HL-60 (cell line): ENCODE measurements at regions not wholly inside any gene's neighbourhood (a gene's known extent, or its start where the extent isn't known, plus 50 kb on each side); places are given as distances from the start of the nearest gene placed in this dataset.
"Not testable (repeated sequence)": the region's sequence is repeated elsewhere in the genome, so short reads cannot be mapped to it uniquely, and the experiment has no call there.

Experiments
- POLR2AphosphoS5 ChIP-seq: IDR thresholded peaks from 2 replicates; pipeline ENCODE4 v1.6.1; 2012; ENCODE audit warnings: low read depth
- TF ChIP-seq, protein P1 (sequence below): IDR thresholded peaks from one replicate; pipeline ENCODE4 v1.5.1; 2011; ENCODE audit warnings: low read length, control low read depth, inconsistent platforms; ENCODE audit not compliant: insufficient read depth
- TF ChIP-seq, protein P2 (sequence below): IDR thresholded peaks from 2 replicates; pipeline ENCODE4 v1.6.1; 2012; ENCODE audit warnings: low read depth; ENCODE audit not compliant: insufficient replicate concordance

DNA sequence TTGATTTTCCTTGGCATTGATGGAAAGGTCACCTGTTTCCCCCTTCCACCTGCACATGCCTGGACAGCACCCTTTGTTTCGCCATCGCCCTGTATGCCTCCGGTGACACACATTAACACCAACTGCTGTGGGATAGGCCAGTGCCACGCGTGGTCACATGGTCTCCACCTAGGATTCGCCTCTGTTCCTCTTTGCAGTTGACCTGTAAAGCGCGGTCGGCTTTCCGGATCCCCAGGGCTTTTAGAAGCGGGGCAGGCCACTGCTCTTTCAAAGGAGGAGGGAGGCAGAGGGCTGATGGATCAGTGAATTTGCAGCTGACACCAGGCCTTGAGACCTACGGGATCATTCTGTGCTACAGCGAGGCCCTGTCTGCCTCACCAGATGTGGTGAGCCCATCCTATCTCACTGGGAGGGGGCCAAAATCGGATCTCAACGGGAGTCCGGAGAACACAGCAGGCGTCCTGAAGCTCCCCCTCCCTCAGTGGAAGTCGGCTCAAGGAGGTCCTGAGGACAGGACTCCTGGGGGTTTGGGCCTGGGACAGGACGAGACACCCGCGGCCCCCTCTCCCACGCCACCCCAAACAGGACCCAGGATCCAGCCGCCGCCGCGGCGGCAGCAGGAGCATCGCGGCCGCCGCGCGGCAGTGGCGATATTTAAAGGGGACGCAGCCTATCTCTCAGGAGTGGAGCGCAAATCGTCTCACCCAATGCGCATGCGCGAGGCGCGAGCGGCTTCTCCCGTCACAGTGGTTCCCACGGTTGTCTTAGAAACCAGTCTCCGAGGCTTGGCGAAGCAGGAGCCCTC is 973.8 kb upstream of the DEFB115 start:
- TF ChIP-seq, protein P1, sequence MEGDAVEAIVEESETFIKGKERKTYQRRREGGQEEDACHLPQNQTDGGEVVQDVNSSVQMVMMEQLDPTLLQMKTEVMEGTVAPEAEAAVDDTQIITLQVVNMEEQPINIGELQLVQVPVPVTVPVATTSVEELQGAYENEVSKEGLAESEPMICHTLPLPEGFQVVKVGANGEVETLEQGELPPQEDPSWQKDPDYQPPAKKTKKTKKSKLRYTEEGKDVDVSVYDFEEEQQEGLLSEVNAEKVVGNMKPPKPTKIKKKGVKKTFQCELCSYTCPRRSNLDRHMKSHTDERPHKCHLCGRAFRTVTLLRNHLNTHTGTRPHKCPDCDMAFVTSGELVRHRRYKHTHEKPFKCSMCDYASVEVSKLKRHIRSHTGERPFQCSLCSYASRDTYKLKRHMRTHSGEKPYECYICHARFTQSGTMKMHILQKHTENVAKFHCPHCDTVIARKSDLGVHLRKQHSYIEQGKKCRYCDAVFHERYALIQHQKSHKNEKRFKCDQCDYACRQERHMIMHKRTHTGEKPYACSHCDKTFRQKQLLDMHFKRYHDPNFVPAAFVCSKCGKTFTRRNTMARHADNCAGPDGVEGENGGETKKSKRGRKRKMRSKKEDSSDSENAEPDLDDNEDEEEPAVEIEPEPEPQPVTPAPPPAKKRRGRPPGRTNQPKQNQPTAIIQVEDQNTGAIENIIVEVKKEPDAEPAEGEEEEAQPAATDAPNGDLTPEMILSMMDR: not testable (repeated sequence)
- TF ChIP-seq, protein P2, sequence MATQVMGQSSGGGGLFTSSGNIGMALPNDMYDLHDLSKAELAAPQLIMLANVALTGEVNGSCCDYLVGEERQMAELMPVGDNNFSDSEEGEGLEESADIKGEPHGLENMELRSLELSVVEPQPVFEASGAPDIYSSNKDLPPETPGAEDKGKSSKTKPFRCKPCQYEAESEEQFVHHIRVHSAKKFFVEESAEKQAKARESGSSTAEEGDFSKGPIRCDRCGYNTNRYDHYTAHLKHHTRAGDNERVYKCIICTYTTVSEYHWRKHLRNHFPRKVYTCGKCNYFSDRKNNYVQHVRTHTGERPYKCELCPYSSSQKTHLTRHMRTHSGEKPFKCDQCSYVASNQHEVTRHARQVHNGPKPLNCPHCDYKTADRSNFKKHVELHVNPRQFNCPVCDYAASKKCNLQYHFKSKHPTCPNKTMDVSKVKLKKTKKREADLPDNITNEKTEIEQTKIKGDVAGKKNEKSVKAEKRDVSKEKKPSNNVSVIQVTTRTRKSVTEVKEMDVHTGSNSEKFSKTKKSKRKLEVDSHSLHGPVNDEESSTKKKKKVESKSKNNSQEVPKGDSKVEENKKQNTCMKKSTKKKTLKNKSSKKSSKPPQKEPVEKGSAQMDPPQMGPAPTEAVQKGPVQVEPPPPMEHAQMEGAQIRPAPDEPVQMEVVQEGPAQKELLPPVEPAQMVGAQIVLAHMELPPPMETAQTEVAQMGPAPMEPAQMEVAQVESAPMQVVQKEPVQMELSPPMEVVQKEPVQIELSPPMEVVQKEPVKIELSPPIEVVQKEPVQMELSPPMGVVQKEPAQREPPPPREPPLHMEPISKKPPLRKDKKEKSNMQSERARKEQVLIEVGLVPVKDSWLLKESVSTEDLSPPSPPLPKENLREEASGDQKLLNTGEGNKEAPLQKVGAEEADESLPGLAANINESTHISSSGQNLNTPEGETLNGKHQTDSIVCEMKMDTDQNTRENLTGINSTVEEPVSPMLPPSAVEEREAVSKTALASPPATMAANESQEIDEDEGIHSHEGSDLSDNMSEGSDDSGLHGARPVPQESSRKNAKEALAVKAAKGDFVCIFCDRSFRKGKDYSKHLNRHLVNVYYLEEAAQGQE: not testable (repeated sequence)
- TF ChIP-seq POLR2AphosphoS5: not testable (repeated sequence)
